Tibial artery (tissue), 4 donors: ENCODE measurements at regions not wholly inside any gene's neighbourhood (a gene's known extent, or its start where the extent isn't known, plus 50 kb on each side); places are given as distances from the start of the nearest gene placed in this dataset.

Experiments
- DNase-seq, 2 donors: peaks; one replicate each; pipeline ENCODE4 v3.0.0-alpha.2; 2019
- H3K27ac ChIP-seq, 2 donors: fragments of 200-600 bp; sonication (generic) in 1 of 2; 1 replicate in 1 of 2; 2 replicates in 1 of 2; pipeline ENCODE4 v1.5.1; 2018 to 2019; ENCODE audit warnings: mild to moderate bottlenecking in 1 of 2
- H3K27me3 ChIP-seq, 2 donors: fragments of 200-600 bp; sonication (generic) in 1 of 2; one replicate each; pipeline versions ENCODE4 v1.5.1 to v1.6.0; 2016 to 2019
- H3K36me3 ChIP-seq, 3 donors: fragments of 200-600 bp; sonication (generic) in 2 of 3; one replicate each; pipeline ENCODE4 v1.5.1; 2016 to 2019; ENCODE audit warnings: mild to moderate bottlenecking in 2 of 3
- H3K4me1 ChIP-seq, 4 donors: fragments of 200-600 bp; sonication (generic) in 2 of 4; 1 replicate in 3 of 4; 2 replicates in 1 of 4; pipeline ENCODE4 v1.5.1; 2016 to 2019
- H3K4me3 ChIP-seq, 2 donors: fragments of 200-600 bp; sonication (generic) in 1 of 2; 1 replicate in 1 of 2; 2 replicates in 1 of 2; pipeline ENCODE4 v1.5.1; 2018 to 2019; ENCODE audit warnings: mild to moderate bottlenecking in 2 of 2
- H3K9me3 ChIP-seq, 3 donors: fragments of 200-600 bp; sonication (generic) in 1 of 3; one replicate each; pipeline ENCODE4 v1.5.1; 2016 to 2019
- CTCF ChIP-seq, 2 experiments: fragments of 200-600 bp in 1 of 2; fragments of 450-650 bp in 1 of 2; IDR thresholded peaks; one replicate each; pipeline ENCODE4 v1.5.1; 2017 to 2019; ENCODE audit warnings: antibody characterized with exemption in 2 of 2, mild to moderate bottlenecking in 1 of 2, moderate library complexity in 1 of 2
- intact Hi-C: fragments of 100-400 bp; cut with DNase I; formaldehyde crosslinking; loops from one replicate; pipeline ENCODE4 v1.15.0; 2023; ENCODE audit warnings: low total_unique reads

- H3K36me3 ChIP-seq: no peaks in the 10 kb centered on the region
- intact Hi-C loops: no loop called here
- no peaks in the 10 kb centered on the region for H3K4me1 ChIP-seq
- H3K9me3 ChIP-seq: no peaks in the 10 kb centered on the region
- no peak for TF ChIP-seq CTCF (IDR thresholded peaks at IDR 0.05)
- H3K27me3 ChIP-seq: no peaks in the 10 kb centered on the region
- no peak overlapping the region for H3K4me3 ChIP-seq
- no peak for DNase-seq
- no peak overlapping the region for H3K27ac ChIP-seq
These were observed 1054.9 kb upstream of the DIAPH2 start for GRCh38 chrX:95629737-95630136.

GRCh38 chrX:95640226-95640625, 1044.4 kb upstream of the DIAPH2 start:
- DNase-seq: no peak
- intact Hi-C loops: no loop called here
- no peaks in the 10 kb centered on the region for H3K36me3 ChIP-seq
- H3K27me3 ChIP-seq: no peaks in the 10 kb centered on the region
- TF ChIP-seq CTCF (IDR thresholded peaks at IDR 0.05): no peak
- H3K4me1 ChIP-seq: peaks cover 0 to 4% (median 0%) of the 10 kb centered on the region in 4 donors
- no peak overlapping the region for H3K27ac ChIP-seq
- H3K9me3 ChIP-seq: no peaks in the 10 kb centered on the region
- no peak overlapping the region for H3K4me3 ChIP-seq

GRCh38 chrX:95645738-95646137, 1038.9 kb upstream of the DIAPH2 start:
- no peak for TF ChIP-seq CTCF (IDR thresholded peaks at IDR 0.05)
- Histone ChIP-seq H3K4me3 (no peak overlapping the region), H3K4me1 (no peaks in the 10 kb centered on the region), H3K36me3 (no peaks in the 10 kb centered on the region), H3K9me3 (no peaks in the 10 kb centered on the region), H3K27me3 (no peaks in the 10 kb centered on the region), H3K27ac (no peak overlapping the region)
- no peak for DNase-seq
- intact Hi-C loops: no loop called here

- Histone ChIP-seq H3K9me3 (no peaks in the 10 kb centered on the region), H3K4me3 (no peak overlapping the region), H3K27ac (no peak overlapping the region), H3K27me3 (no peaks in the 10 kb centered on the region), H3K36me3 (no peaks in the 10 kb centered on the region), H3K4me1 (no peaks in the 10 kb centered on the region)
- DNase-seq: no peak
- TF ChIP-seq CTCF (IDR thresholded peaks at IDR 0.05): no peak
- intact Hi-C loops: no loop called here
These were observed 1022.4 kb upstream of the DIAPH2 start for GRCh38 chrX:95662200-95662599.

GRCh38 chrX:95666056-95666455, 1018.6 kb upstream of the DIAPH2 start:
- Histone ChIP-seq H3K27ac (no peak overlapping the region), H3K36me3 (no peaks in the 10 kb centered on the region), H3K27me3 (no peaks in the 10 kb centered on the region), H3K4me1 (no peaks in the 10 kb centered on the region), H3K9me3 (peaks cover 0 to 8% (median 0%) of the 10 kb centered on the region in 3 donors), H3K4me3 (no peak overlapping the region)
- no peak for TF ChIP-seq CTCF (IDR thresholded peaks at IDR 0.05)
- intact Hi-C loops: no loop called here
- no peak for DNase-seq

GRCh38 chrX:95675011-95675410, 1009.6 kb upstream of the DIAPH2 start:
- no peaks in the 10 kb centered on the region for H3K27me3 ChIP-seq
- H3K9me3 ChIP-seq: no peaks in the 10 kb centered on the region
- no peak overlapping the region for H3K27ac ChIP-seq
- DNase-seq: no peak
- H3K4me1 ChIP-seq: no peaks in the 10 kb centered on the region
- no peaks in the 10 kb centered on the region for H3K36me3 ChIP-seq
- intact Hi-C loops: no loop called here
- no peak for TF ChIP-seq CTCF (IDR thresholded peaks at IDR 0.05)
- H3K4me3 ChIP-seq: no peak overlapping the region
